GM23248 (cell line): ENCODE measurements at regions not wholly inside any gene's neighbourhood (a gene's known extent, or its start where the extent isn't known, plus 50 kb on each side); places are given as distances from the start of the nearest gene placed in this dataset.
A peak's percentile ranks its signal among the peaks of the same experiment; 100 is the strongest.

Experiments
- DNase-seq: peaks from one replicate; pipeline ENCODE4 v3.0.0-alpha.2; 2015
- H2AFZ ChIP-seq: fragments of 200-600 bp; sonication (generic); 2 replicates; pipeline ENCODE4 v1.6.1; 2016; ENCODE audit warnings: antibody characterized with exemption
- H3F3A ChIP-seq: fragments of 200-600 bp; sonication (generic); 2 replicates; pipeline ENCODE4 v1.6.1; 2016; ENCODE audit warnings: mild to moderate bottlenecking, antibody characterized with exemption, mixed run types; ENCODE audit not compliant: insufficient read depth
- H3K27ac ChIP-seq: fragments of 200-600 bp; sonication (generic); 2 replicates; pipeline ENCODE4 v1.5.1; 2016; ENCODE audit warnings: mild to moderate bottlenecking
- H3K27me3 ChIP-seq: fragments of 200-600 bp; sonication (generic); replicated peaks from 2 replicates; pipeline ENCODE4 v1.6.1; 2016; ENCODE audit warnings: mild to moderate bottlenecking; ENCODE audit not compliant: insufficient read depth
- H3K36me3 ChIP-seq: fragments of 200-600 bp; sonication (generic); 2 replicates; pipeline ENCODE4 v1.6.1; 2016; ENCODE audit warnings: low read depth, mild to moderate bottlenecking
- H3K4me1 ChIP-seq: fragments of 200-600 bp; sonication (generic); 2 replicates; pipeline ENCODE4 v1.6.1; 2016; ENCODE audit warnings: mild to moderate bottlenecking; ENCODE audit not compliant: insufficient read depth
- H3K4me2 ChIP-seq: fragments of 200-600 bp; sonication (generic); one replicate; pipeline ENCODE4 v1.6.1; 2016; ENCODE audit warnings: mild to moderate bottlenecking; ENCODE audit not compliant: unreplicated experiment
- H3K4me3 ChIP-seq: fragments of 200-600 bp; sonication (generic); 2 replicates; pipeline ENCODE4 v1.5.1; 2016; ENCODE audit warnings: mild to moderate bottlenecking
- H3K79me2 ChIP-seq: fragments of 200-600 bp; sonication (generic); 2 replicates; pipeline ENCODE4 v1.6.1; 2016; ENCODE audit warnings: mild to moderate bottlenecking; ENCODE audit not compliant: insufficient read depth
- H3K9ac ChIP-seq: fragments of 200-600 bp; sonication (generic); 2 replicates; pipeline ENCODE4 v1.6.1; 2016; ENCODE audit warnings: mild to moderate bottlenecking
- H3K9me2 ChIP-seq: fragments of 200-600 bp; sonication (generic); 2 replicates; pipeline ENCODE4 v1.6.1; 2016; ENCODE audit warnings: mixed run types, mild to moderate bottlenecking, moderate library complexity; ENCODE audit not compliant: insufficient read depth
- H3K9me3 ChIP-seq: fragments of 200-600 bp; sonication (generic); one replicate; pipeline ENCODE4 v1.6.1; 2017; ENCODE audit warnings: low read depth
- H4K20me1 ChIP-seq: fragments of 200-600 bp; sonication (generic); 2 replicates; pipeline ENCODE4 v1.6.0; 2016; ENCODE audit not compliant: insufficient read depth
- EZH2 ChIP-seq: fragments of 200-600 bp; sonication (generic); IDR thresholded peaks from 2 replicates; pipeline ENCODE4 v1.6.1; 2018; ENCODE audit warnings: antibody characterized with exemption, mild to moderate bottlenecking; ENCODE audit not compliant: insufficient read depth, poor library complexity, severe bottlenecking
- EZH2phosphoT487 ChIP-seq: fragments of 200-600 bp; sonication (generic); IDR thresholded peaks from 2 replicates; pipeline ENCODE4 v1.6.1; 2018; ENCODE audit warnings: antibody characterized with exemption, moderate library complexity, mild to moderate bottlenecking, low read depth; ENCODE audit not compliant: insufficient read depth
- whole genome bisulfite sequencing, 2 experiments: methylation state at CpG; one replicate each; pipeline ENCODE4 v1.1.6; 2015 to 2017; ENCODE audit warnings: low lambda C conversion rate in 2 of 2, low coverage in 1 of 2; ENCODE audit errors: missing lambda C conversion rate in 2 of 2; 5-methylcytosine and 5-hydroxymethylcytosine counted together
- in situ Hi-C: fragments of 300-500 bp; cut with MboI; formaldehyde crosslinking; loops from 2 replicates; pipeline ENCODE4 v1.15.0; 2020

DNA sequence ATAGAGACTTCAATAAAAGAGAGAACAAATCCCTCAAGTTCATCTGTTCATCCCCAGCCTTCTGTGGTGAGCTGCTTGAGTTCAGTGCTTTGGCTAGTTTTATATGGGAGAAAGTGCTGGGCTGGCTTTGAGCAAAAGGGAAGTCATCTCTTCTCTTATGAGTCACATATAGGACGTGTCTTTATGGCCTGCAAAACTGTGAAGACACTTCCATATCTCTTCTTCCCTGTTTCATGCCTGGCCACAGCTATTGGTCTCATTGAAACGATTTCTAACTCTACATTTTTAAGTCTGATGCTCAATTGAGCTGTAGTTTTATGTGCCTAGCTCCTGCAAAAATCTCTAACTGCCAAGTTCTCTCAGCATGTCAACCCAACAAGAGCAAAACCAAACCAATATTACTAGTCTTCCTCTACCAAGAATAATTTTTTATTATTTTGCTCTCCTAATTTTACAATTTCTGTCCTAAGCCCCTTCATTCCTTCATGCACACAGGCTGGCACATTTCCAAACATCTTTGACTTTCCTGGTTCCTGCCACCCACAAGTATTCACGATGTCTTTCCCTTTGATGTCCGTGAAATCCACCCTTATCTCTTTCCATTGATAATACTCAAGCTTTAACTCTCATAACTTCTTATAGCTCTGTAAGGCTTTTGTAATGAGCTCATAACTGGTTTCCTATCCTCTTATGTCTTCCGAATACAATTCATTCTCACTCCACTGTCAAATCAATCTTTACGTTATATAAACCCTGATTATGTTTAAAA is 165.3 kb downstream of the BTC start:
- H3K27me3 ChIP-seq = peaks cover 17% of the 10 kb centered on the region; the same call in 1 of the 2 replicates
- H2AFZ ChIP-seq = no peak overlapping the region
- H3K36me3 ChIP-seq = no peaks in the 10 kb centered on the region
- H3K27ac ChIP-seq = no peak overlapping the region
- H3K9me3 ChIP-seq = no peaks in the 10 kb centered on the region
- H4K20me1 ChIP-seq = no peaks in the 10 kb centered on the region
- no peaks in the 10 kb centered on the region for H3K79me2 ChIP-seq
- TF ChIP-seq EZH2phosphoT487 (no peak), EZH2 (no peak)
- H3K9ac ChIP-seq = no peak overlapping the region
- H3F3A ChIP-seq = peaks cover 23% of the 10 kb centered on the region
- H3K4me3 ChIP-seq = no peak overlapping the region
- in situ Hi-C loops = no loop called here
- no peak overlapping the region for H3K4me2 ChIP-seq
- H3K9me2 ChIP-seq = no peaks in the 10 kb centered on the region
- WGBS, 2 experiments = 79 to 86% methylated on average over 6 of the region's 6 CpGs
- peak; percentile 58 for DNase-seq
- peaks cover 33% of the 10 kb centered on the region for H3K4me1 ChIP-seq

DNA sequence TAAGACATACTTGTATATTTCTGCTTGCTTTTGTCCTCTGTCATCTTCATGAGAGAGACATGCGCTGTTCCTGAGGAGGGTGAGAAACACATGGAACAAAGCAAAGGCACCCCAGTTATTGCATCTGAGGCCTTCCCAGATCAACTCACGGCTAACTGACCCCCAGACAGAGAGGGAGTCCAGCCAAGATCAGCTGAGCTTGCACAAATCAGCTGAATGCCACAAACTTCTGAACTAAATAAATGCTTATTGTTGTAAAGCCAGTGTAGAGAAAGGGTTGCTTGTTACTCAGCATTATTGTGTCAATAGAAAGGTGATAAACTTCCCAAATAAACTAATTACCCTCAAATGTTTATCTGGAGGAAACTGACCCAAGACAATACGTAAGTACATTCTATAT is 163.8 kb downstream of the BTC start:
- no peaks in the 10 kb centered on the region for H3K79me2 ChIP-seq
- peaks cover 20% of the 10 kb centered on the region for H3K4me1 ChIP-seq
- no peaks in the 10 kb centered on the region for H3K36me3 ChIP-seq
- no peaks in the 10 kb centered on the region for H4K20me1 ChIP-seq
- no peak overlapping the region for H3K4me2 ChIP-seq
- no peak overlapping the region for H3K9ac ChIP-seq
- no peak for DNase-seq
- H3K9me3 ChIP-seq = no peaks in the 10 kb centered on the region
- H3F3A ChIP-seq = peaks cover 18% of the 10 kb centered on the region; the same call in 1 of the 2 replicates
- H3K27me3 ChIP-seq = peaks cover 20% of the 10 kb centered on the region
- TF ChIP-seq EZH2phosphoT487 = no peak
- TF ChIP-seq EZH2 = no peak
- H3K27ac ChIP-seq = no peak overlapping the region
- no peak overlapping the region for H2AFZ ChIP-seq
- 91 to 98% methylated on average over 3 of the region's 3 CpGs for WGBS, 2 experiments
- H3K9me2 ChIP-seq = no peaks in the 10 kb centered on the region
- no peak overlapping the region for H3K4me3 ChIP-seq
- in situ Hi-C loops = no loop called here

DNA sequence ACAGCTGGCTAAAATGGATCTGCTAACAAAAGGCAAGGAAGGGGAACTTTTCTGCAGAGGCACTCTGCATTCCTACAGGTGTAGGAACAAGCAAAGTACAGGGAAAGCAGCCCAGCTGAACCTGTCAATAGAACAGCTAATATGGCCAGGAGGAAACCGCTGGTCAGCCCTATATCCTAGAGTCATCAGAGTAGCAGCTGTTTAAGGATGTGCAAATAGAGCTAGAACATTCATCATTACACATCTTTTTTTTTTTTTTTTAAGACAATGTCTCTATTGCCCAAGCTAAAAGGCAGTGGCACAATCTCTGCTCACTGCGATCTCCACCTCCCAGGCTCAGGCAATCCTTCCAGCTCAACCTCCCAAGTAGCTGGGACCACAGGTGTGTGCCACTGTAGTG is 163.0 kb downstream of the BTC start:
- 79 to 85% methylated on average over 2 of the region's 2 CpGs for WGBS, 2 experiments
- H3K9ac ChIP-seq = no peak overlapping the region
- no peak overlapping the region for H3K4me2 ChIP-seq
- H3K27me3 ChIP-seq = peaks cover 28% of the 10 kb centered on the region
- H3K36me3 ChIP-seq = no peaks in the 10 kb centered on the region
- no peak overlapping the region for H3K4me3 ChIP-seq
- H3K9me3 ChIP-seq = no peaks in the 10 kb centered on the region
- no peaks in the 10 kb centered on the region for H3K9me2 ChIP-seq
- in situ Hi-C loops = no loop called here
- peaks cover 20% of the 10 kb centered on the region for H3K4me1 ChIP-seq
- H3K79me2 ChIP-seq = no peaks in the 10 kb centered on the region
- no peak overlapping the region for H2AFZ ChIP-seq
- DNase-seq = peak; percentile 52
- peaks cover 18% of the 10 kb centered on the region; the same call in 1 of the 2 replicates for H3F3A ChIP-seq
- H4K20me1 ChIP-seq = no peaks in the 10 kb centered on the region
- H3K27ac ChIP-seq = no peak overlapping the region
- TF ChIP-seq EZH2 (no peak), EZH2phosphoT487 (no peak)

DNA sequence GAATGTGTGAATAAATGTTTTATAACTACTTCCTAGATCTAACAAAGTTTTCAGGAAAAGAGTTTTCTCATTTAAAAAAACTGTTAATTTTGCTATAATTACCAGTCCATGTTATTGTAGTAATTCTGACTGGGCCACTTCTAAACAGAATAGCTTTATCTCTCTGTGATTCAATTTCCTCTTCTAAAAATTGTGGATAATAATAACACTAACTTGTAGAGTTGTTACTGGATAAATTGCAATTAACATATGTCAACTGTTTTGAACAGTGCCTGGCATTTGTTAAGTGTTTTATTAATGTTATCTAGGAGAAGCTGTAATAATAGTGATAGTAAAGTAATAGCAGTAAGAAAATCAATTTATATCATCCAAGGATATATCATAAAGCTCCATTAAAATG is 162.3 kb downstream of the BTC start:
- no peaks in the 10 kb centered on the region for H3K36me3 ChIP-seq
- H3K9me2 ChIP-seq = no peaks in the 10 kb centered on the region
- no peak for DNase-seq
- peaks cover 18% of the 10 kb centered on the region; the same call in 1 of the 2 replicates for H3F3A ChIP-seq
- H3K4me2 ChIP-seq = no peak overlapping the region
- no peak overlapping the region for H3K27ac ChIP-seq
- no peaks in the 10 kb centered on the region for H3K79me2 ChIP-seq
- no peak overlapping the region for H2AFZ ChIP-seq
- in situ Hi-C loops = no loop called here
- no peaks in the 10 kb centered on the region for H3K9me3 ChIP-seq
- peaks cover 20% of the 10 kb centered on the region for H3K4me1 ChIP-seq
- peaks cover 28% of the 10 kb centered on the region for H3K27me3 ChIP-seq
- H4K20me1 ChIP-seq = no peaks in the 10 kb centered on the region
- H3K4me3 ChIP-seq = no peak overlapping the region
- no peak overlapping the region for H3K9ac ChIP-seq
- TF ChIP-seq EZH2 = no peak
- TF ChIP-seq EZH2phosphoT487 = no peak
